Embryonic facial prominence (tissue), 1 donor: ENCODE measurements at regions not wholly inside any gene's neighbourhood (a gene's known extent, or its start where the extent isn't known, plus 50 kb on each side); places are given as distances from the start of the nearest gene placed in this dataset.
"Not testable (repeated sequence)": the region's sequence is repeated elsewhere in the genome, so short reads cannot be mapped to it uniquely, and the experiment has no call there.

ENCODE experiments used
- DNase-seq: peaks from one replicate; pipeline ENCODE4 v3.0.0-alpha.2; 2016; ENCODE audit errors: extremely low spot score

- DNase-seq = no peak
These were observed 101.8 kb upstream of the APCDD1 start for GRCh38 chr18:10352671-10353070.

DNA sequence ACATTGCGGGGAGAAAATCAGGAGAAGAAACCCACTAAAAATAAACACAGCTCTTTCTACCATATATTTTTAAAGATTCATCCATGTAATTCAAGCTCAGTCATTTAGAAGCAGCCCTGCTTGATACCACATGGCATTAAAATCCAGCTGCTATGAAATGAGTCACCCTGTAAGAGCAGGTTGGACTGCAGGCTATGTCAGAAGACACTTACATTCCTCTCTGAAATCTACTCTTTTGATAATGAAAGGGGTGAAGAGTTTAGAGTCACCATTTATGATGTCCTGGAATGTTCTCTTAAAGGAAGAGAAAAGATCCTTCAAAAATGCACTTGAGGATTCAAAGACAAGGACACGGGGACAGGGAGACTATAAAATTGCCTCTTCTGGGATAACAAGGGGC is 100.6 kb upstream of the APCDD1 start:
- no peak for DNase-seq

DNA sequence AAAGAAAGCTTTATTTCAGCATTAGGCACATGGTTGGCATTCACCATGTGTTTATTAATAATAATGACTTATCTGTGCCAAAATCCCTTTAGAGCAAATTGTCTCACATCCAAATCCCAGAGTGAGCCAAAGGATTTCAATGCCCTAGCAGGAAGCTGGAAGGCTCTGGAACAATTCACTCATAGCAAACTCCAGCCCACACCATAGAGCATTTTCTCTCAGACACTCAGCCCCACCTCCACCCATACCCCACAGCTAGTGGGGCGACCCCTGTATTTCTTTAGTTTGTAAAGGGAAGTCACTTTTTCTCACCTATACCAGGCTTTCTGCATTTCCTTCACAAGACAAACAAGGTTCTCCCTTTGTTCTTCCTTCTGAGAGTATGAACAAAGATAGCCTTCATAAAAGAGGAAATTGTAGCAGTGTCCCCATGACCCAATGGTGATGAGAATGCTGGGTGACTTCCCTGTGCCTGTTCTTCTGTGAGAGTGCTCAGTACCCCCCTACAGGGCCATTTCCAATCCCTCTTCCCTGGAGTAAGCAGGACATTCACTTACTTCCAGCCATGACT is 100.1 kb upstream of the APCDD1 start:
- no peak for DNase-seq

DNA sequence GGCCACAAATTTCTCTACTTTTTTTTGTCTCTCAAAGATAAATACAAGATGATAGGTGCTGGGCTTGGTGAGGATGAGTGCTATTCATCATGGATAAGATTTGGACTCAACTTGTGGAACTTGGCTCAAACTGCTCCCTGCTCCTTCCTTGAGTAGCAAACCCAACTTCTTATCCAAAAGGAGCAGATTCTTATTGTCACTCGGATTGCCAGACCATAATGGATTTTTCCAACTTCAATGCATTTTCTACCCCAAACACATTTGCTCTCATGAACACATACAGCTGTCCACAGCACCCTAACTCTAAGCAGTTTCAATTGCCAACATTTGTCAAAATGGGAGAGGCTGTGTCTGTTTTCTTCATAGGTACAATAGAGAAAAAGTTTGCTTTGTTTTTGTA is 99.5 kb upstream of the APCDD1 start:
- no peak for DNase-seq

- not testable (repeated sequence) for DNase-seq
These were observed 97.4 kb upstream of the APCDD1 start for GRCh38 chr18:10356999-10357398.

GRCh38 chr18:10361660-10362059 is 92.8 kb upstream of the APCDD1 start:
- no peak for DNase-seq

DNA sequence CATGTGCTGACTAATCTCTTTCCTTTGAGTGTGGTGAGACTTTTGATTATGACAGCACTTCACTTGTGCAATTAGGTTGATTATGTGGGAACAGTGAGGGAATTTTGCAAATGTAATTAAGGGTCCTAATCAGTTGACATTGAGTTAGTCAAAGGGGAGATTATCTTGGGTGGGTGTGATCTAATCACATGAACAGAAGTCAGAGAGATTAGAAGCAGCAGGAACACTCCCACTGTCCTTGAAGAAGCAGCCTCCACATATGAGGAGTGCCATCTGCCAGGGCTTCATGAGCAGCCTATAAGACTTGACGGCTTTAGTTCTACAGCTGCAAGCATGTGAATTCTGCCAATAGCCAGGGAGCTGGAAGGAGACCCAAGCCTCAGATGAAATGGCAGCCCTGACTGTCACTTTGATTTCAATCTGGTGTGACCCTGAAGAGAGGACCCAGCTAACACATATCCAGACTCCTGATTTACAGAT is 89.4 kb upstream of the APCDD1 start:
- DNase-seq = no peak

- peak; percentile 37 for DNase-seq
These were observed 88.5 kb upstream of the APCDD1 start for GRCh38 chr18:10365901-10366300.

DNA sequence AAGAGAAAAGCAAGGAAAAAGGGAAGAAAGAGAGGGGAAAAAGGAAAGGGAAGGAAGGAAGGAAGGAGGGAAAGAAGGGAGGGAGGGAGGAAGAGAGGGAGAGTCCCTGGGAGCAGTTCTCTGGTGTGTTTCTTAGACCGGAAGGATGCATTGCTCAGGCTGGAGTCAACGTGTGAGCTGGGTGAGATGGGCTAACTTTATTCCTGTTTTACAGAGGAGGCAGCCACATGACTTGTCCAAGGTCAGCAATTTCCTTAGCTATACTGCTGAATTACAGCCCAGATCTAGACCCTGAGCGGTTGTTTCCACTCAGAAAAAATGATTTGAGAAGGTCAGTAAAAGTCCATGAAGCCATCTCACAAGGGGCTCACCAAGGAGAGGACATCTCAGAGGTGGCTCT is 86.6 kb upstream of the APCDD1 start:
- no peak for DNase-seq

DNA sequence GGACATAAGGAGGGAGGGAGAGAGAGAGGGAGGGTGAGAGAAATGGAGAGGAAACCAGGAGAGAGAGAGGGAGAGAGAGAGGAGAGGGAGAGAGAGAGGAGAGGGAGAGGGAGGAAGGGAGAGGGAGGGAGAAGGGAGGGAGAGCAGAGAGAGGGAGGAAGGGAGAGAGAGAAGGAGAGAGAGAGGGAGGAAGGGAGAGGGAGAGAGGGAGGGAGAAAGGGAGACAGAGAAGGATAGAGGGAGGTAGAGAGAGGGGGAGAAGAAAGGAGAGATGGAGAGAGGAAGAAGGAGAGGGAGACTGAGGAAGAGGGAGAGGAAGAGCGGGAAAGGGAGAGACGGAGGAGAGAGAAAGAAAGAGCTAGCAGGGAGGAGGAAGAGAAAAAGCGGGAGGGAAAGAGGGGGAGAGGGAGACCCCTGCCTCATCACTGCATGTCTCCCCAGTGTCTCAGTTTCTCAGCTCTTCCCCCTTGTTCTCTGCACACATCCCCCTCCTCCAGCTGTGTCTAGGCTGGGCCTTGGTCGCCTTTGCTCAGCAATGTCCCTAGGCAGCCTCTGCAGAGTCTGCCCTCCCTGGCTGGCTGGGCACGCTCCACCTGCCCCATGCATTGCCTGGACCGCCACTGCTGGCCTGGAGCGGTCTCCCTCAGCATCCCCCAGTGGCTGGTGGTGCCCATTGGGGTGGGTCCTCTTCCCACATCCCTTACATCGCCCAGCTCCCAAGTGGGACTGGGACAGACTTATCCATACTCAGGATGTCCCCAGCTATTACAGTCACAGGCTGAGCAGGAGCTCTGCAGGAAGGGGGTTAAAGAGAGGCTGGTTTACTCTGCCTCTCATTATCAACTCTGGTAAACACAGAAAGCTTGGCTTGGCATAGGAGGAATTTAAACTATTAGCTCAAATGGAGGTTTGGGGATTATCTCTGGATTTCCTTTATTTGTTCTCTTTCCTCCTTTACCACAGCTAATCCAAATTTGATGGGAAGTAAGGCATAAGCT is 85.7 kb upstream of the APCDD1 start:
- DNase-seq = no peak

- DNase-seq = no peak
These were observed 83.7 kb upstream of the APCDD1 start for GRCh38 chr18:10370716-10371115.

- no peak for DNase-seq
These were observed 83.3 kb upstream of the APCDD1 start for GRCh38 chr18:10371165-10371564.

DNA sequence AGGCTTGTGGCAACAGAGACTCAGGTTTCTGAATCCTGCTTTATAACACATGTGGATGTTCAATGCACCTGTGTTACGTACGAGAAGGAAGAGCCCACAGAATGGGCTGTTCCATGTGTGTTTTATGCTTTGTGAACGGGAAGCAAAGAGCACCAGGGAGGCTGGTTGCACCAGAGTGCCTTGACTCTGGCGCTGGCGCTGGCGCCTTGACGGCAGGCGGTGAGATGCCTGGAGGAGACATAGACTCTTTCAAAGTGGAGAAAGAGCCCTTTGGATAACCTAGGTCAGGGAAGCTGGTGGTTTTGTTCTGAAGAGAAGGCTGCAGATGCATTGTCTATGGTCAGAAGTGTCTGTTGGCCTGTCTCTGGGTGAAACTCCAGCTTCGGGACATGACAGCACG is 80.2 kb upstream of the APCDD1 start:
- no peak for DNase-seq

GRCh38 chr18:10374636-10375293 is 79.7 kb upstream of the APCDD1 start:
- no peak for DNase-seq

DNA sequence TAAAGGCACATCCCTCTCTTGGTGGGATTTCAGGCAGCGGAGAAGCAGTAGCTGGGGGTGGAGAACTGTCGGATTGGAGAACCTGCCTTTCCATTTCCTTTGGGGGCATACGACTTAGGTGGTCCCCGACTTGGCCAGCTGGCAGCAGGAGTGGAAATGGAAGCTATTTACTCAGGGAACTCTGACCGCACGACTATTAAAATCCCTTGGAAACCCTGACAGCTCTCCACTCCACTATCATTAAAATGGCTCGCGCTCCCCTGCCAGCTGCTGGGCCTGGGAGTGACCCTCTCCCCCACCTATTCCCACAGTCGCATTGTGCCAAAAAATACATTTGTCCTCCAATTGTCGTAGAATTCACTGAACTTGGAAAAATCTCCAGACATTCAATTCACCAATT is 77.7 kb upstream of the APCDD1 start:
- peak; percentile 29 for DNase-seq

GRCh38 chr18:10377956-10378355 is 76.5 kb upstream of the APCDD1 start:
- DNase-seq = no peak

- no peak for DNase-seq
These were observed 75.6 kb upstream of the APCDD1 start for GRCh38 chr18:10378688-10379420.

DNA sequence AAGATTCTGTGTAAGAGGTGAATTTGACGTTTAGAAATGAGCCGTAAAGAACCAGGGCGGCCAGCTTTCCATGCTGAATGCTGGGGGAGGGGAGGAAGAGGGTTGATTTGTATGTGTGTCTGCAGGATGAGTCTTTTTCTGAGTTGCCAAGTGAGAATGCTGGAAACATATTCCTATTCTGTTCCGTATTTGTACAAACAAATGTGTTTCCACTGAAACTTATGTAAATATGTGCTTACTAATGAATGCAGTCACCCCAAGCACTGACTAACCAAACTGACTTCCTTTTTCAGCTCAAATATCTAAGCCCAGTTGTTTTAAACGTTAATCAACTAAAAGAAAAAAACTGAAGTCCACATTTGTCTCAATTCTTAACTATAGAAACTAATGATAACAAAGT is 74.9 kb upstream of the APCDD1 start:
- no peak for DNase-seq

DNA sequence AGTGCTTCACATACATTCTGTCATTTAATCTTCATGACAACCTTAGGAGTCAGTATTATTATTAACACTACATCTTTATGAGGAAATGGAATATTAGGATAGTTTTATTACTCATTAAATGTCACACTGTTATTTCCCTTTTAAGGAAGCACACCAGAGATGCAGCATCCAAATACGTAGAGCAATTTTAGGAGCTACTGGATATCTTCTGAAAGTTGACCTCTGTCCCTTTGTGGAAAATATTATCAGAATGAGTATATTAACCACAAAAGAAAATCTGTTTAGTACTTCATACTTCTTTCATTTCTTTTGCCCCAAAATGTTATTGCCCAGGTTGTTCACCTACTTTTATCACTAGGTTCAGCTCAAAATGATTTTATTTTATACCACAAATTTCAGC is 72.9 kb upstream of the APCDD1 start:
- no peak for DNase-seq

DNA sequence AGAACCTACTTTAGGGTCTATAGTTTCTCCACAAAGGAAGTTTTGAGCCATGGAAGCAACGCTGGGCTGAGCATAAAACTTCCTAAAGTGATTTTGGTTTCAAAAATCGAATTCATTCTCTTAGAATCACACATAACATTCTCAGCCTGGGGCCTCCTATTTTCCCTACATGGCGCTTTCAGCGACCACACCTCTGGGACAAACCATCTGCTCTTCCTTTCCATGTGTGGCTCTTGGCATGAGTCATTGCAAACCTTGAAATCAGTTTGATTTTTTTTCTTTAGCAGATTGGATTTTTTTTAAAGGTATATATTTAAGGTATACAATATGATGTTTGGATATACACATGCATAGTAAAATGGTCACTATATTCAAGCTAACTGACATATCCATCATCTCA is 72.5 kb upstream of the APCDD1 start:
- no peak for DNase-seq

- no peak for DNase-seq
These were observed 68.4 kb upstream of the APCDD1 start for GRCh38 chr18:10386049-10386448.

GRCh38 chr18:10386956-10387355 is 67.5 kb upstream of the APCDD1 start:
- DNase-seq = no peak
